ENCODE measurements at regions not wholly inside any gene's neighbourhood (a gene's known extent, or its start where the extent isn't known, plus 50 kb on each side); places are given as distances from the start of the nearest gene placed in this dataset.

GRCh38 chr2:38436227-38436664, 59.2 kb upstream of the ATL2 start:
- no peaks in the 10 kb centered on the region for H3K36me3 Mint-ChIP-seq
- no peak overlapping the region for H3K4me3 Mint-ChIP-seq
- DNase-seq (ENCODE audit: extremely low spot score, unreplicated experiment) = no peak
- peaks cover 36% of the 10 kb centered on the region for H3K4me1 Mint-ChIP-seq (ENCODE audit: unreplicated experiment)
- H3K9me3 Mint-ChIP-seq = peaks cover 5% of the 10 kb centered on the region
- H3K27me3 Mint-ChIP-seq = peaks cover 4% of the 10 kb centered on the region
- no peak for TF ChIP-seq CTCF (conservative IDR thresholded peaks at IDR 0.05)
- H3K27ac Mint-ChIP-seq = no peak overlapping the region

GRCh38 chr2:38435775-38436174, 58.7 kb upstream of the ATL2 start:
- no peak for TF ChIP-seq CTCF (conservative IDR thresholded peaks at IDR 0.05)
- Mint-ChIP-seq H3K27me3 (peaks cover 2% of the 10 kb centered on the region), H3K4me3 (no peak overlapping the region), H3K9me3 (peaks cover 1% of the 10 kb centered on the region), H3K4me1 (ENCODE audit: unreplicated experiment) (peaks cover 32% of the 10 kb centered on the region), H3K36me3 (no peaks in the 10 kb centered on the region), H3K27ac (no peak overlapping the region)
- no peak for DNase-seq (ENCODE audit: extremely low spot score, unreplicated experiment)

- Mint-ChIP-seq H3K4me1 (ENCODE audit: unreplicated experiment) (peaks cover 36% of the 10 kb centered on the region), H3K4me3 (no peak overlapping the region), H3K9me3 (no peaks in the 10 kb centered on the region), H3K27ac (no peak overlapping the region), H3K27me3 (no peaks in the 10 kb centered on the region), H3K36me3 (no peaks in the 10 kb centered on the region)
- no peak for TF ChIP-seq CTCF (conservative IDR thresholded peaks at IDR 0.05)
- DNase-seq (ENCODE audit: extremely low spot score, unreplicated experiment) = no peak
These were observed 57.5 kb upstream of the ATL2 start for GRCh38 chr2:38434595-38434994.

- DNase-seq (ENCODE audit: extremely low spot score, unreplicated experiment) = no peak
- H3K4me1 Mint-ChIP-seq (ENCODE audit: unreplicated experiment) = peaks cover 35% of the 10 kb centered on the region
- no peak overlapping the region for H3K27ac Mint-ChIP-seq
These were observed 56.5 kb upstream of the ATL2 start for GRCh38 chr2:38433607-38433975.

GRCh38 chr2:38432820-38433606, 55.9 kb upstream of the ATL2 start:
- Mint-ChIP-seq H3K4me3 (no peak overlapping the region), H3K27me3 (no peaks in the 10 kb centered on the region), H3K9me3 (no peaks in the 10 kb centered on the region), H3K36me3 (no peaks in the 10 kb centered on the region), H3K27ac (no peak overlapping the region), H3K4me1 (ENCODE audit: unreplicated experiment) (peaks cover 30% of the 10 kb centered on the region)
- no peak for DNase-seq (ENCODE audit: extremely low spot score, unreplicated experiment)
- TF ChIP-seq CTCF (conservative IDR thresholded peaks at IDR 0.05) = no peak

More at GRCh38 chr2:38433607-38433975, 56.5 kb upstream of the ATL2 start:
- H3K27me3 Mint-ChIP-seq = no peaks in the 10 kb centered on the region
- H3K36me3 Mint-ChIP-seq = no peaks in the 10 kb centered on the region
- TF ChIP-seq CTCF (conservative IDR thresholded peaks at IDR 0.05) = no peak
- no peak overlapping the region for H3K4me3 Mint-ChIP-seq
- H3K9me3 Mint-ChIP-seq = no peaks in the 10 kb centered on the region

Data from type B pancreatic cell (in vitro differentiated cells).